Limb (tissue), 2 donors: ENCODE measurements at regions not wholly inside any gene's neighbourhood (a gene's known extent, or its start where the extent isn't known, plus 50 kb on each side); places are given as distances from the start of the nearest gene placed in this dataset.

Experiments used
- DNase-seq, 2 donors: peaks; one replicate each; pipeline ENCODE4 v3.0.0-alpha.2; 2016; ENCODE audit errors: extremely low spot score in 2 of 2

GRCh38 chr1:82230667-82231066, 429.9 kb downstream of the ADGRL2 start:
- no peak for DNase-seq

GRCh38 chr1:82227306-82228095, 426.8 kb downstream of the ADGRL2 start:
- DNase-seq: peak in 1 of 2 donors; percentile 32

- DNase-seq: no peak
These were observed 425.4 kb downstream of the ADGRL2 start for GRCh38 chr1:82226186-82226505.

GRCh38 chr1:82225421-82226185, 424.9 kb downstream of the ADGRL2 start:
- DNase-seq: no peak

GRCh38 chr1:82223091-82223490, 422.4 kb downstream of the ADGRL2 start:
- DNase-seq: no peak

- DNase-seq: no peak
These were observed 421.0 kb downstream of the ADGRL2 start for GRCh38 chr1:82221721-82222120.

- DNase-seq: no peak
These were observed 420.0 kb downstream of the ADGRL2 start for GRCh38 chr1:82220754-82221153.

GRCh38 chr1:82219841-82220240, 419.1 kb downstream of the ADGRL2 start:
- no peak for DNase-seq

GRCh38 chr1:82218846-82219245, 418.1 kb downstream of the ADGRL2 start:
- DNase-seq: no peak

GRCh38 chr1:82215853-82216175, 415.1 kb downstream of the ADGRL2 start:
- no peak for DNase-seq

GRCh38 chr1:82215056-82215852, 414.5 kb downstream of the ADGRL2 start:
- peak in 1 of 2 donors; percentile 53 for DNase-seq

- DNase-seq: no peak
These were observed 413.9 kb downstream of the ADGRL2 start for GRCh38 chr1:82214606-82215005.

- DNase-seq: no peak
These were observed 396.9 kb downstream of the ADGRL2 start for GRCh38 chr1:82197606-82198005.

- no peak for DNase-seq
These were observed 394.5 kb downstream of the ADGRL2 start for GRCh38 chr1:82195245-82195644.

GRCh38 chr1:82185084-82185483, 384.4 kb downstream of the ADGRL2 start:
- DNase-seq: no peak

- no peak for DNase-seq
These were observed 381.1 kb downstream of the ADGRL2 start for GRCh38 chr1:82181846-82182245.

- no peak for DNase-seq
These were observed 378.4 kb downstream of the ADGRL2 start for GRCh38 chr1:82179131-82179530.

GRCh38 chr1:82177192-82177591, 376.5 kb downstream of the ADGRL2 start:
- no peak for DNase-seq

GRCh38 chr1:82171955-82172354, 371.2 kb downstream of the ADGRL2 start:
- no peak for DNase-seq

- no peak for DNase-seq
These were observed 367.7 kb downstream of the ADGRL2 start for GRCh38 chr1:82168482-82168881.

- DNase-seq: no peak
These were observed 364.6 kb downstream of the ADGRL2 start for GRCh38 chr1:82165304-82165703.
